ENCODE measurements at regions not wholly inside any gene's neighbourhood (a gene's known extent, or its start where the extent isn't known, plus 50 kb on each side); places are given as distances from the start of the nearest gene placed in this dataset.

DNA sequence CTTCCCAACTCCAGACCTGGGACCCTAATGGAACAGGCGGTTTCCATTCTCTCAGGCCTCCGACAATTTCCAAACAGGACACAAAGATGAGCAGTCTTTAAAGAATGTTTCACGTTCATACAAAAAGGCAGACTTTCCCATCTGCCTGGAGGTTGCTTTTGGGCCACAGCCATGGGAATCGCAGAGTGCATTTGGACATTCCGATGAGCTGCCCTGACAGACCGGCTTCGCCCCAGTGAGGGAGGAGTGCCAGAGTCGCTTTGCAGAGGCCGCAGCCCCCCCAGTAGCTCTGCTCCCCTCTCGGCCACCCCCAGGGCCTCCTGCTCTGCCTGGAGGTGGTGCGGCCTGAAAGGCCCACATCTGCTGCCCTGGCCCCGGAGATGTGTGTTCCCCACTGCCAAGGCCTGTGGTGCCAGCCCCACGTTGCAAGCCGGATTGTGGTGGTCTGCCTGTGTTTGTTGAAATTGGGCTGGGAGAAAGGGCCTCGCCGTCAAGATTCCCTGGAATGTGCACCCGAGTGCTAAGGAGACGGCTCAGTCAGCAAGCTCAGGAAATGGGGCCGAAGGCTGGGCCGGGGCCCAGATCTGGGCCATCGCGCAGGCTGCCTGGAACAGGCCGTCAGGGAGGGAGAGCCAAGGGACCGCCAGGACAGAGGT, 89.8 kb downstream of the C16orf95 start:
- DNase-seq, result no peak
- TF ChIP-seq GATA1 (IDR thresholded peaks at IDR 0.05; ENCODE audit: low read depth, low read length) (no peak), POLR2A (IDR thresholded peaks at IDR 0.05; ENCODE audit: low read length) (no peak)

DNA sequence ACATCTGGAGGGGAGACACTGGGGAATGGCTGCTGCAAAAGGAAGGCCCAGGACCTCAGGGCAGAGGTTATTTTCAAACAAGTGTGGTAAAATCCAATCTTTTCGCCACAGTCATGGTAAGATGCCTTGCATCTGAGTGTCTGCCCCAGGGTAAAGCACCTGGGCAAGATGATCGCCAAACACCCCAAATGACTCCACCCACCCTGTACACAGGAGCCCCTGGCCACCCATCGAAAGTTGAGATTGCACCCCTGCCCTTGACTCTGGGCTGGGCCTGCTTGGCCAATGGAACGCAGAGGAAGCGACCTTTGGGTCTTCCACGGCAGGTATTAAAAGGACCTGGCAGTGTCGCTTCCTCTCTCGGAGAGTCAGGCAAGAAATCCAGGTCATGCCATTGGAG, 88.8 kb downstream of the C16orf95 start:
- TF ChIP-seq GATA1 (IDR thresholded peaks at IDR 0.05; ENCODE audit: low read depth, low read length) (no peak), POLR2A (IDR thresholded peaks at IDR 0.05; ENCODE audit: low read length) (no peak)
- DNase-seq, result no peak

DNA sequence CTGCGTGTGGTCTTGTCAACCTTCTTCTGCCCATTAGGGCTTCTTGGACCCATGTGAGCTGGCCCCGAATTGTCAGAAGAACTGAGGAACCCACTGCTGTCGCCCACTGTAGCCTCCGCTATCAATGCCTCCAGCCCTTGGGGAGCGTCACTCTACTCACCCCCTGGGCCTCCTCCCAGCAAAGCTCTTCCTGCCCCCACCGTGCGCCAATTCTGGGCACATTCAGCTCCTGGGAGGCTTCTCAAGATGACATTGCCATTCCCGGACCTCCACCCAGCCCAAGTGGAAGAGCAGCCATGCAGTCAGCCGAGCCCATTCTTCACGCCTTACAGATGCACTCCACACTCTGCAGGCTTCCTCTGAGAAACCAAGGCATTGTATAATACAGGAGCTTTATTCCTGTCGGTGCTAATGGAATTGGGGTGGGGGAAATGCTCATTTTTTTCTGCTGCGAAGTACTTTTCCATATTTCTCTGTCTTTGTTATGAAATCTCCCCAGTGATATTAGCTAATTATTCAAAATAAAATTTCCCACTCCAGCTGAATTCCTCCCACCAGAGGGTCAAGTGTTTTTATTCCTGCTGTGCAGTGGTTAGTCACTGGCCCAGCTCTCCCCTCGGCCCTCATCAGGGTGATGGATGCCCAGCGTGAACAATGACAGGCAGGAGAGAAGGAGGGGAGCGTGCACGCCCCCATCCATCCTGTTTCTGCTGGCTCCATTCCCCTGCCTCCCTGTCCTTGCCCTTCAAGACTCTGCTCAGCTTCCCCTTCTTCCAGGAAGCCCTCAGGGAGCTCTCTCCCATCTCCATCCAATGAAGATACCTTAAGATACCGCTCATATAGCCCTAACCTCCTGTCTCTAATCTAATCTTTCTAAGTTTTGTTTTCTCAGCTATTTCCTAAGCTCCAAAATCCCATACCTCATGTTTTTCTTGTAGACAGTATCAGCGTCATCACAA, 87.7 kb downstream of the C16orf95 start:
- no peak for DNase-seq
- TF ChIP-seq GATA1 (IDR thresholded peaks at IDR 0.05; ENCODE audit: low read depth, low read length) (no peak), POLR2A (IDR thresholded peaks at IDR 0.05; ENCODE audit: low read length) (no peak)

DNA sequence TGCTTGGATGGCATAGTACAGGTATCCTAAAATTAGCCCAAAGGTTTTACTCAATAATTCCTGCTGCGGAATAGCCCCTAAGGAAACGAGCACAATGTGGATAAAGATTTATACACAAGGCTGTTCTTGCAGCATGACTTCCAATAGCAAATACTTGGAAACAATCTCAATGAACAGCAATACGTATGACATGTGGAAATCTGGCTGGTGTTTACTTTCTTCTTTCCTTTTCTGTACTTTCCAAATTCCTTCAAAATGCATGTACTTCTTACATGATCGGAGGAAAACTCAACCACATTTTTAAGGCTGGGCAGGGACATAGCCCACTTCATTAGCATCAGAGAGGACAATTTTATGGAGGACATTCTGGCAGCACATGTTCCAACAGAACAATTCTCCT, 86.6 kb downstream of the C16orf95 start:
- no peak for TF ChIP-seq POLR2A (IDR thresholded peaks at IDR 0.05; ENCODE audit: low read length)
- no peak for TF ChIP-seq GATA1 (IDR thresholded peaks at IDR 0.05; ENCODE audit: low read depth, low read length)
- no peak for DNase-seq

DNA sequence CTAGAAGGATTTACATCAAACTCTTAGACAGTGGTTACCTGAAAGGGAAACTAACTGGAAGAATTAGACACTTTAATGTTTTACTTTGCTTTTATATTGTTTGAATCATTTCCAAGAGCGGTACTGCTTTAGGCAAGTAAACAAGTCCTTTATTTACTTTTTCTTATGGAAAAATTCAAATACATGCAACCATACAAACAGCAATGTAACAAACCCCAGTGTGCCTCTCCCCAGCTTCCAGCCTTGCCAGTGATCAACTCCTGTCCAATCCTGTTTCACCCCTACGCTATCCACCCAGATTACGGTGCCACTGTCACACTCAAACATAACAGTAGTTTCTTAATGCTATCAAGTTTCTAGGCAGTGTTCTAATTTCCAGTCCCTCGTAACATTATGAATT, 85.9 kb downstream of the C16orf95 start:
- DNase-seq, result no peak
- TF ChIP-seq POLR2A (IDR thresholded peaks at IDR 0.05; ENCODE audit: low read length) (no peak), GATA1 (IDR thresholded peaks at IDR 0.05; ENCODE audit: low read depth, low read length) (no peak)

DNA sequence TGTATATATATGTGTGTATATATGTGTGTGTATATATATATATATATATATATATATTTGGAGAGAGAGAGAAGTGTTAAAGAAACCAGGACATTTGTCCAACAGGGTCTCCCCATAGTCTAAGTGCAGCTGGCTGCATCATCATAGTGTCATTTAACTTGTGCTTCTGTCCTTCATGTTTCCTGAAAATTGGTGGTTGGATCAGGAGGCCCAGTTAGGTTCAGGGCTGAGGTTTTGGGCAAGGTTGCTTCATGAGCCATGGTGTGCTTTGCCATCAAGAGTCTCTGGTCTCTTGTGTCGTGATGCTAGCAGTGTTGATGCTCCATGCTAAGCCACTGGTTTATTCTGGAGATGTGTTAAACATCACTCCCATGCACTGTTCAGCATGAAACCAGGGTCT, 85.3 kb downstream of the C16orf95 start:
- no peak for DNase-seq
- TF ChIP-seq GATA1 (IDR thresholded peaks at IDR 0.05; ENCODE audit: low read depth, low read length) (no peak), POLR2A (IDR thresholded peaks at IDR 0.05; ENCODE audit: low read length) (no peak)

DNA sequence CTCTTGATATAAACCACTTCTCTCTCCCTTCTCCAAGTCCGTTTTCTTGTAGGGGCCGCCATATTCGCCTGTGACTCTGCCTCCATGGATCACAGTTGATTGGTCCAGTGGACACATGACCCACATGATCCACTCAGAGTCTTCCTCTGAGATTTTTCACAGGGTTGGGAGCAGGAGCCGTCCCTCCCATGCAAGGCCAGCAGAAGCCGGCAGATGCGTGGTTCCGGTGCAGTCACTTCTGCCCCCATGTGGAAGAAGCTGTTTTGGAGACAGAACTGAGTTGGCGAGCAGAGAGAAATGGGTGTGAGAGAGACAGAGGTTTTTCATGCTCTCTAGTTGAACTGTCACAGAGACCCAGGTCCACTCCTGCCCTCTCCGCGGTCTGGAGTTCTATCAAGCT, 83.3 kb downstream of the C16orf95 start:
- TF ChIP-seq POLR2A (IDR thresholded peaks at IDR 0.05; ENCODE audit: low read length) (no peak), GATA1 (IDR thresholded peaks at IDR 0.05; ENCODE audit: low read depth, low read length) (no peak)
- no peak for DNase-seq

DNA sequence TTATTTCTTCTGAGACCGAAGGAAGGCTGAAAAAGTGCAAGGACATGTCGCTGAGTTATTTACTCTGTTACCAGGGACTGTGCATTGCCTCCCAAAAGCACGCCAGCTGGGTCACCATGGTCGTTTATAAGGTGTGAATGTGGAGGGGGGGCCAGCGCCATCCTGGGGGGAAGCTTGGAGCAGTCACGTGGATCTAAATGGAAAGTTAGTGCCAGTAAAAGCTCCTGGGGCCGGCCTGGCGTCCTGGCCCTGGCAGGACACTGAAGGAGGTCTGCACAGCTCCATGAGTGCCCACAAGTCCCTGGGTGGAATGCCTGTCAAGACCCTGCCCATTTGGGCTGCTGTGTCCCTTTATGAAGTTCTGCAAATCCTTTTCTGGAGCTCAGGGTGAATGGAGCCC, 82.6 kb downstream of the C16orf95 start:
- DNase-seq, result no peak
- TF ChIP-seq POLR2A (IDR thresholded peaks at IDR 0.05; ENCODE audit: low read length) (no peak), GATA1 (IDR thresholded peaks at IDR 0.05; ENCODE audit: low read depth, low read length) (no peak)

DNA sequence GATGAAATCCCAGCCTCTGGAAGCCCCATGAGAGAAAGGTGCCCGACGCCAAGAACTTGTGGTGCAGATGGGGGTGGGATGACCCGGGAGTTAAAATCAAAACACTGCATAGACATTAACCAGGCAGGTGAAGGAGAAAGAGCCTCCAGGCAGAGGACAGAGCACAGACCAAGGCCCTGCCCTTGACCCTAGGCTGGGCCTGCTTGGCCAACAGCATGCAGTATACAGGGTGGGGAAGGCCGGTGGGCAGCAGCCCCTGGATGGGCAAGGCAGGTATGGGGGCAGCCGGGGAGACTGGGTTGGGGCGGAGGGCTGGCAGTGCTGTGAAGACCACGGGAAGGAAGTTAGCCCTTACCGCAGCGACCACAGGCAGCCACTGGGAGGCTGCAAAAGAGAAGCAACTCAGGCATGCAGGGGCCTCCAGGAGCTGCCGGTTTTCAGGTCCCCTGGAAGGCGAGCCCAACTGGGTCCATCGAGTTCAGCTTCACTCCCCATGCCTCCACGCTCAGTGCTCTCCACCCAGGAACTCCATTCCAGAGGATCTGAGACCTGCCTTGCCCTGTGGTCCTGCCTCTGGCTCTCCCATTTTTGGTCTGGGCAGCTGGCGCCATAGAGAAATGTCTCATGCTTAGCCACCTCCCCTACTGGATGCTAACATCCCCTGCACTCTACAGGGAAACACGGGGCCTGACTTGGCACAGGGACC, 81.2 kb downstream of the C16orf95 start:
- DNase-seq, result no peak
- TF ChIP-seq GATA1 (IDR thresholded peaks at IDR 0.05; ENCODE audit: low read depth, low read length) (no peak), POLR2A (IDR thresholded peaks at IDR 0.05; ENCODE audit: low read length) (no peak)

DNA sequence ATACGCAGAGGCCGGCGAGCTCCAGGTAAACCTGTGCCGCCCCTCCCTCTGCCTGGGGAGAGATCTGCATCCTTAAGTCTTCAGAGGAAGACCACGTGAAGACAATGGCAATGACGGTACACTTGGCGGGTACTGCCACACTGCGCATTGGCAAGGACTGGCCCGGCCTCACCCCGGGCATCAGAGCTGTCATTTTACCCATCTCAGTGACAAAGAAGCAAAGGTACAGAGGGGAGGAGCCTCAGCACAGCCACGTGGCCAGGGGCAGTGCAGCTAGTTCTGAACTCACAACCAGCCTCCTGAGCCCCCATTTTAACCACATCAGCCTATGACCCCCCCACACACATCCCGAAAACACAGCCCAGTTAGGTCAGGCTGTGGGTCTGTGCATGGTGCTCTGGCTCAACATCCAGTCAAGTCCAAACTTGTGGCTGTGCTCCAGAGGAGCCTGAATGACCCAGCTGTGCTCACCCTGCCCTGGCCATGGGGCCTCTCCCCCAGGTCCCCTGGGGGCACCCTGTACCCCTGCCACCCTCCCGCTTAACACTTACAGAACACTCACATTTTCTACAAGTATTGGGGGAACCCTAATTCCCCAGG, 80.6 kb downstream of the C16orf95 start:
- TF ChIP-seq POLR2A (IDR thresholded peaks at IDR 0.05; ENCODE audit: low read length), result no peak
- TF ChIP-seq GATA1 (IDR thresholded peaks at IDR 0.05; ENCODE audit: low read depth, low read length), result no peak
- DNase-seq, result no peak

DNA sequence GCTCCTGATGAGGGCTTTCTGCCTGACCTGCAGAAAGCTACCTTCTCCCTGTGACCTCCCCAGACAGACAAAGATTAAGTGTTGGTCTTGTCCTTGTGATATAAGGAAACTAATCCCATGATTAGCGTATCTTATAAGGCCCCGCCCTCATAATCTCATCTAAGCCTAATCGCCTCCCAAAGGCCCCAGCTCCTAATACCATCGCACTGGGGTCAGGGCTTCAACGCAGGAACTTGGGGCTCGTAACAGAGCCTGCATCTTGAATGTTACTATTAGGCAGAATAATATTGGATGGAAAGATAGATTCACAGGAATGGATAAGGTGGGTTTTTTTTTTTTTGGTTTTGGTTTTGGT, 78.9 kb downstream of the C16orf95 start:
- TF ChIP-seq POLR2A (IDR thresholded peaks at IDR 0.05; ENCODE audit: low read length), result no peak
- no peak for TF ChIP-seq GATA1 (IDR thresholded peaks at IDR 0.05; ENCODE audit: low read depth, low read length)
- no peak for DNase-seq

DNA sequence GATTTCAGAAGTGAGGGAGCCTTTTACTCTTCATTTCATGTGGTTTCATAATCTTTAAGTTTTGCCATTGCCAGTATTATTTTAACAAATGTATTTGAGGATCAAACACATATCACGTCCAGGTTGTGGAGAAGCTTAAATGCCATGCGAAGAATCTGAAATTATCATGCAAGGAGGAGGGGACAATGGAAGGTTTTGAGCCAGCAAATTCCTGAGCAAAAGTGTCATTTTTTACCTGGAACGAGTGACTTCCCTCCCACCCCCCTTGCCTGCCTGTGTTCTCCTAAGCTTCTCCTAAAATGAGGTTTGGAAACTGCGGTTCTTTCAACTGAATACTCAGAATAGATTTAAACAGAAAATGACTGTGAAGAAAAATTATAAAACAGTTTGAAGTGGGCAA, 77.6 kb downstream of the C16orf95 start:
- TF ChIP-seq POLR2A (IDR thresholded peaks at IDR 0.05; ENCODE audit: low read length) (no peak), GATA1 (IDR thresholded peaks at IDR 0.05; ENCODE audit: low read depth, low read length) (no peak)
- DNase-seq, result no peak

DNA sequence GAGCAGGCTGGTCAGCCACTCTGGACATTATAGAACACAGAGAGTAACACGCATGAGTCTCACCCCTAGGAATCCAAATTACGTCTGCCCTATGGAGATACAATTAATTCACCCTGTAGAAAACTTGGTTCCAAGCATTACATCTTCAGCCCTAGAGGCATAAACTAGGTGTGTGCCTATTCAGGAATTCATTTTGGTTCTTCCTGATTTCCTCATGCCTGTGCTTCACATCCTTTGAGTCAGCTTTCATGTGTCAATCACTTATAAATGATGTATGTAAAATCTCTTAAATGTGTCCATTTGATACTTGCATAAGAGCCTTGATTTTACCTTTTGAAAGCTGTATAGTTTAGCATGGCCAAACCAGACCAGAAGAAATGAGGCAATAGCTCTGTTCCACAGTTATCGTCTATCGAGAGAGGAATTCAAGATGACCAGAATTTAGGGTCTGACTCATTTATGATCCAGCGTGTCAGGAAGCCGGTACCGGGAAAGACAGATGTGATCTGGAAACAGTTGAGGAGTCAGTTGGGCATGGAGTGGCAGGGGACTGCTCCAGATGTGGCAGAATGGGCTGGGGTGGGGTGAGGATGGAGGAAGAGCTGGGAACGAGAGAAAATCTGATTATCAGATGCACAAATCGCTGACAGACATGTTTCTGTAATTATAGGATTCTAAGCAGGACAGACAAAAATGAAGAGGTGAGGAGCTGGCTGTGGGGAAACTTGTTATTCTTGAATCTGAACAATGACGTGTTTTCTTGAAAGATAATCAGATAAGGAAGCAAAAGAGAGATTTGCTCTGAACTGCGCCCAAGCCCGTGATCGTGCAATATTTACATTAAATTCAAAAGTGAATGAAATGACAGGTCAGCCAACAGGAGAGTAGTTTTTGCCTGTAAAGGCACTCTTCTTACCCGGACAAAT, 76.7 kb downstream of the C16orf95 start:
- no peak for DNase-seq
- no peak for TF ChIP-seq GATA1 (IDR thresholded peaks at IDR 0.05; ENCODE audit: low read depth, low read length)
- TF ChIP-seq POLR2A (IDR thresholded peaks at IDR 0.05; ENCODE audit: low read length), result no peak

All from erythroblast (primary cell).